Parathyroid adenoma (tissue), 2 donors: ENCODE measurements at regions not wholly inside any gene's neighbourhood (a gene's known extent, or its start where the extent isn't known, plus 50 kb on each side); places are given as distances from the start of the nearest gene placed in this dataset.

ENCODE experiments used
- H2AFZ ChIP-seq: fragments of 300-600 bp; sonication (generic); one replicate; pipeline ENCODE4 v1.7.0; 2017; ENCODE audit warnings: antibody characterized with exemption, mild to moderate bottlenecking
- H3K27ac ChIP-seq: fragments of 300-600 bp; sonication (generic); one replicate; pipeline ENCODE4 v1.7.0; 2017
- H3K27me3 ChIP-seq: fragments of 300-600 bp; sonication (generic); one replicate; pipeline ENCODE4 v1.7.0; 2017; ENCODE audit warnings: low read length; ENCODE audit not compliant: control insufficient read depth, insufficient read depth
- H3K36me3 ChIP-seq: fragments of 300-600 bp; sonication (generic); one replicate; pipeline ENCODE4 v1.7.0; 2017; ENCODE audit warnings: low read length; ENCODE audit not compliant: control insufficient read depth, insufficient read depth
- H3K4me1 ChIP-seq: fragments of 300-600 bp; sonication (generic); one replicate; pipeline ENCODE4 v1.7.0; 2017; ENCODE audit warnings: control low read depth
- H3K4me2 ChIP-seq: fragments of 300-600 bp; sonication (generic); one replicate; pipeline ENCODE4 v1.7.0; 2017; ENCODE audit warnings: low read length
- H3K4me3 ChIP-seq: fragments of 300-600 bp; sonication (generic); one replicate; pipeline ENCODE4 v1.7.0; 2017; ENCODE audit warnings: low read depth, low read length
- H3K79me2 ChIP-seq: fragments of 300-600 bp; sonication (generic); one replicate; pipeline ENCODE4 v1.7.0; 2017; ENCODE audit warnings: control low read depth
- H3K9ac ChIP-seq: fragments of 300-600 bp; sonication (generic); one replicate; pipeline ENCODE4 v1.7.0; 2017; ENCODE audit warnings: mild to moderate bottlenecking
- H3K9me3 ChIP-seq: fragments of 300-600 bp; sonication (generic); one replicate; pipeline ENCODE4 v1.7.0; 2017; ENCODE audit warnings: low read length; ENCODE audit not compliant: control insufficient read depth
- TF ChIP-seq, protein P1 (sequence below): fragments of 300-600 bp; sonication (generic); IDR thresholded peaks from one replicate; pipeline ENCODE4 v1.7.0; 2017; ENCODE audit warnings: antibody characterized with exemption, mild to moderate bottlenecking
- donor health status: primary hyperparathyroidism.

- Histone ChIP-seq H3K27me3 (no peaks in the 10 kb centered on the region), H3K9ac (no peak overlapping the region)
- TF ChIP-seq, protein P1, sequence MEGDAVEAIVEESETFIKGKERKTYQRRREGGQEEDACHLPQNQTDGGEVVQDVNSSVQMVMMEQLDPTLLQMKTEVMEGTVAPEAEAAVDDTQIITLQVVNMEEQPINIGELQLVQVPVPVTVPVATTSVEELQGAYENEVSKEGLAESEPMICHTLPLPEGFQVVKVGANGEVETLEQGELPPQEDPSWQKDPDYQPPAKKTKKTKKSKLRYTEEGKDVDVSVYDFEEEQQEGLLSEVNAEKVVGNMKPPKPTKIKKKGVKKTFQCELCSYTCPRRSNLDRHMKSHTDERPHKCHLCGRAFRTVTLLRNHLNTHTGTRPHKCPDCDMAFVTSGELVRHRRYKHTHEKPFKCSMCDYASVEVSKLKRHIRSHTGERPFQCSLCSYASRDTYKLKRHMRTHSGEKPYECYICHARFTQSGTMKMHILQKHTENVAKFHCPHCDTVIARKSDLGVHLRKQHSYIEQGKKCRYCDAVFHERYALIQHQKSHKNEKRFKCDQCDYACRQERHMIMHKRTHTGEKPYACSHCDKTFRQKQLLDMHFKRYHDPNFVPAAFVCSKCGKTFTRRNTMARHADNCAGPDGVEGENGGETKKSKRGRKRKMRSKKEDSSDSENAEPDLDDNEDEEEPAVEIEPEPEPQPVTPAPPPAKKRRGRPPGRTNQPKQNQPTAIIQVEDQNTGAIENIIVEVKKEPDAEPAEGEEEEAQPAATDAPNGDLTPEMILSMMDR: no peak
Measured at GRCh38 chr1:37240897-37241296, 206.6 kb upstream of the GRIK3 start.

GRCh38 chr1:37242501-37242900 lies 208.2 kb upstream of the GRIK3 start:
- Histone ChIP-seq H3K4me1 (no peaks in the 10 kb centered on the region), H2AFZ (no peak overlapping the region), H3K27me3 (no peaks in the 10 kb centered on the region), H3K9me3 (no peaks in the 10 kb centered on the region), H3K27ac (no peak overlapping the region), H3K9ac (no peak overlapping the region), H3K79me2 (no peaks in the 10 kb centered on the region), H3K4me3 (no peak overlapping the region), H3K36me3 (no peaks in the 10 kb centered on the region), H3K4me2 (no peak overlapping the region)
- TF ChIP-seq, protein P1: no peak

More at GRCh38 chr1:37240897-37241296, 206.6 kb upstream of the GRIK3 start:
- H3K79me2 ChIP-seq: no peaks in the 10 kb centered on the region
- H3K27ac ChIP-seq: no peak overlapping the region
- no peak overlapping the region for H3K4me3 ChIP-seq
- H3K9me3 ChIP-seq: no peaks in the 10 kb centered on the region
- no peaks in the 10 kb centered on the region for H3K4me1 ChIP-seq
- no peak overlapping the region for H2AFZ ChIP-seq
- no peak overlapping the region for H3K4me2 ChIP-seq
- H3K36me3 ChIP-seq: no peaks in the 10 kb centered on the region

DNA sequence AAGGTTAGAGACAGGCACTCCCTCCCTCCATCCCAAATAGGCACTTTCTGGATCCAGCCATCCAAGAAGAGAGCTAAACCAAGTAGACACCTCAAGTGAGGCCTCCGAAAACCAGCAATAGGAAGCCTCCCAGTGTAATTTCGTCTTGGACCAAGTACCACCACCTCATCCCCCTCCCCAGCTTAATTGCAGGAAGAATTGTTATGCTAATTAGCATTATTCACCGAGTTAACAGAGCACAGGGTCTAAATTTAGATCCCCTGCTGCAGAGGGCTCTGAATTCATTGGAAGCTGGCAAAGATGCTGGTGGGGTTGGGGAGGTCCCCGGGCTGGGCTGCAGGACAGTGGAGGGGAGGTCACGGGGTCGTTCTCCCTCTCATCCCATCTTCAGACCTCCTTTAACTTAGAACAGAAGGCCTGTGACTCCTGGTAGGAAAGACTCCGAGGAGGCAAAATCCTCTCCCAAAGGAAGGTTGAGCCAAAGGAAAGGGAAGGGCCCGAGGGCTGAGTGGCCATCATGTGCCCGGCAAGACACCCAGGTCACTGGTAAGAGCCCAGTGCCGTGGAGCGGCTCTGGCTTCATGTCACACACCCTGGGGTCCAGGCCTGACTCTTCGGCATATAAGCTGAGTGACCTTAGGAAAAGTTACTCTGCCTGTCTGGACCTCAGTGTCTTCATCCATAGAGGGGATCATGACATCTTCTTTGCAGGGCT lies 209.2 kb upstream of the GRIK3 start:
- H3K4me3 ChIP-seq: no peak overlapping the region
- H3K9ac ChIP-seq: no peak overlapping the region
- no peaks in the 10 kb centered on the region for H3K27me3 ChIP-seq
- H3K4me1 ChIP-seq: no peaks in the 10 kb centered on the region
- H3K27ac ChIP-seq: no peak overlapping the region
- no peak overlapping the region for H3K4me2 ChIP-seq
- TF ChIP-seq, protein P1: no peak
- H3K36me3 ChIP-seq: no peaks in the 10 kb centered on the region
- H3K9me3 ChIP-seq: no peaks in the 10 kb centered on the region
- no peaks in the 10 kb centered on the region for H3K79me2 ChIP-seq
- H2AFZ ChIP-seq: no peak overlapping the region

DNA sequence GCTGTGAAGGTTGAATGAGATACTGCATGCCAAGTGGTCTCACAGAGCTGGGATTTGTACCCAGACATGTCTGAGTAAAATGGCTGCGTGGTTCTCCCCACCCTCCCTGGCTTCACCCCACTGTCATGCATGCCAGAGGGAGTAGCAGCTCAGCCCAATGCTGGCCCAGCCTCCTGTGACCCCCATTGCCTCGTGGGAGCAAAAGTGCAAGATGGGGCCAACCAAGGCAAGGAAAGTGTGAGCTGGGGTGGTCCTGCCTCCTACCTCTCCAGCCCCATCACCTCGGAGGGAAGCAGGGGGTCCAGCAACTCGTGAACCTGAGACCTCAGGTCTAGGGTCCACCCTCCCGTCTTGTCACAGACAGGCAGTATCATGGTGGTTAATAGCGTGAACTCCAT lies 209.8 kb upstream of the GRIK3 start:
- H3K9ac ChIP-seq: no peak overlapping the region
- TF ChIP-seq, protein P1: no peak
- no peaks in the 10 kb centered on the region for H3K4me1 ChIP-seq
- no peak overlapping the region for H3K27ac ChIP-seq
- no peak overlapping the region for H3K4me2 ChIP-seq
- H3K27me3 ChIP-seq: no peaks in the 10 kb centered on the region
- no peaks in the 10 kb centered on the region for H3K36me3 ChIP-seq
- H3K79me2 ChIP-seq: no peaks in the 10 kb centered on the region
- H3K4me3 ChIP-seq: no peak overlapping the region
- no peak overlapping the region for H2AFZ ChIP-seq
- no peaks in the 10 kb centered on the region for H3K9me3 ChIP-seq

DNA sequence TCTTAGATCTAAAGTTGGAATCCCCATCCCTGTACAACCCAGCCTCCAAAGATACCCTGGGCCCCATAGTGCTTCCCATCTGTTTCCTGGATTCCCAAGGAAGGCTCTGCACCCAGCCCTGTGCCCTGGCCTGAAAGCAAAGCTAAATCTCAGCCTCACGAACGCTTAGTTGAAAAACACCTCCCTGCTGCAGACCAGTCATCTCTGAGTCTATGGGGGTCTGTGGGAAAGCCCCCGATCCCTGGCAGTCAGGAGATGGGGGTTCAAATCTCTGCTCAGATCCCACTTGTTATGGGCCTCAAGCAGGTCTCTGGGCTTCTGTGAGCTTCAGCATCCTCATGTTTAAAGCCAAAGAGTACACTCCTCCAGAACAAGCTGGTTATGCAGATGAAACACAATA lies 210.5 kb upstream of the GRIK3 start:
- H3K27me3 ChIP-seq: no peaks in the 10 kb centered on the region
- no peak overlapping the region for H3K4me2 ChIP-seq
- H3K4me1 ChIP-seq: no peaks in the 10 kb centered on the region
- no peak overlapping the region for H2AFZ ChIP-seq
- no peaks in the 10 kb centered on the region for H3K9me3 ChIP-seq
- H3K79me2 ChIP-seq: no peaks in the 10 kb centered on the region
- TF ChIP-seq, protein P1: no peak
- H3K36me3 ChIP-seq: no peaks in the 10 kb centered on the region
- H3K27ac ChIP-seq: no peak overlapping the region
- no peak overlapping the region for H3K9ac ChIP-seq
- no peak overlapping the region for H3K4me3 ChIP-seq
